ENCODE measurements at regions not wholly inside any gene's neighbourhood (a gene's known extent, or its start where the extent isn't known, plus 50 kb on each side); places are given as distances from the start of the nearest gene placed in this dataset.

DNA sequence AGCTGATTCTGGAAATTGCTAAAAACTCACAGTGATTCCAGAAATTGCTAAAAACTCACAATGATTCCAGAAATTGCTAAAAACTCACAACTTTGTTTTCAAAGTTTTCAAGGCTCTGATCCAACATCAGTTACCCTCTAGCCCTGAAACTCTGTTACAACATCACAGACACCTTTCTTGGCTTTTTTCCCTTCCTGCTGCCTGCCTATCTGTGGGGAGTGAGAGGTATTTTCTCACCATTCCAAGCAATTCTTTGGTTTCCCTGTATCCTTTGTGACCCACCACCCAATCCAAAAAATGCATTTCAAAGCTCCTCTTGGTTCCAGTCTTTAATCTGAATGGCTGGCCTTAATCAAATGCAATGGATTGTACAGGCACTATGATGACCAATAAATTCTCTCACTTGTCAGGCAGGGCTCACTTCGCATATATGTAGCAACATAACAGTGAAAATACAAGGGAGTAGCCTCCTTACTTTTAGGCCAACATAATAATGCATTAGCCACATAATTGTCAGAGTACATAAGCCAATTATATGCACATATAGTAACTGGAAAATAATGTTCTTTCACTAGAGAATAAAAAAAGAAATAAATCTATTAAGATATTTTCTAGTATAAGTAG lies 1139.0 kb downstream of the ROBO2 start:
- no peak for DNase-seq
- intact Hi-C loops (cut with DNase I, micrococcal nuclease): no loop called here
- H3K4me3 ChIP-seq: no peak overlapping the region
- H3K9me3 ChIP-seq: no peaks in the 10 kb centered on the region
- ATAC-seq: no peak
- no peaks in the 10 kb centered on the region for H3K4me1 ChIP-seq (ENCODE audit: low read depth)
- H3K36me3 ChIP-seq (ENCODE audit: low read depth): no peaks in the 10 kb centered on the region
- TF ChIP-seq, protein P1, sequence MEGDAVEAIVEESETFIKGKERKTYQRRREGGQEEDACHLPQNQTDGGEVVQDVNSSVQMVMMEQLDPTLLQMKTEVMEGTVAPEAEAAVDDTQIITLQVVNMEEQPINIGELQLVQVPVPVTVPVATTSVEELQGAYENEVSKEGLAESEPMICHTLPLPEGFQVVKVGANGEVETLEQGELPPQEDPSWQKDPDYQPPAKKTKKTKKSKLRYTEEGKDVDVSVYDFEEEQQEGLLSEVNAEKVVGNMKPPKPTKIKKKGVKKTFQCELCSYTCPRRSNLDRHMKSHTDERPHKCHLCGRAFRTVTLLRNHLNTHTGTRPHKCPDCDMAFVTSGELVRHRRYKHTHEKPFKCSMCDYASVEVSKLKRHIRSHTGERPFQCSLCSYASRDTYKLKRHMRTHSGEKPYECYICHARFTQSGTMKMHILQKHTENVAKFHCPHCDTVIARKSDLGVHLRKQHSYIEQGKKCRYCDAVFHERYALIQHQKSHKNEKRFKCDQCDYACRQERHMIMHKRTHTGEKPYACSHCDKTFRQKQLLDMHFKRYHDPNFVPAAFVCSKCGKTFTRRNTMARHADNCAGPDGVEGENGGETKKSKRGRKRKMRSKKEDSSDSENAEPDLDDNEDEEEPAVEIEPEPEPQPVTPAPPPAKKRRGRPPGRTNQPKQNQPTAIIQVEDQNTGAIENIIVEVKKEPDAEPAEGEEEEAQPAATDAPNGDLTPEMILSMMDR (IDR thresholded peaks at IDR 0.05): no peak

DNA sequence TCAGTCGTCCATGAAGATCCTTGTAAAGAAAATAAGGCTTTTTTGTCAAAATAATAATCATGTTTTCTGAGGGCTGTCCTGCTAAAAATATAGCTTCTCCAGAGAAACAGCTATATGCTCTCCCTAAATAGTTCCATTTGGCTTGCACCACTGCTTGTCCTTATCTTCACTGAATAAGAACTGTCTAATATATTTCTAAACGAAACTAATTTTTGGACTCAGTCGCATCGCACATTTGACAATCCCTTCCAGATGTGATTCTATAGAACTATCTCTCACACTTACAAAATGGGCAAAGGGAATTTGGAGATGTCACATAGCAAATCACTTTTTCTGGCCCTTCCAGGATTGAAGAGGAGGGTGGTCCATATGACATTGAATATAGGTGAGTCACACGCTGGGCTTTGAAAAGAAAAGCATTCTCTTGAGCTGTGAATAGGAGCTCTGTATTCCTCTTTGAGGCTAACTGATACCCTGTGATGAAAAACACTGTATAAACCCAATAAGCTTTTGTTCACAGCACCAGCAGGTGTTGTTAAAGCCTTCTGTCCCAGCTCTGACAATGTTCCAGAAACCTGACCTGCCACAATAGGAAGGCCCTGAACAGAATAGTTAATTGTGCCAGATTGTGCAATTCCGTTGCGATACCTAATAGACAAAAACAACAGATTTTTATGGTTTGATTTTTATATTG lies 1144.2 kb downstream of the ROBO2 start:
- TF ChIP-seq, protein P1 (IDR thresholded peaks at IDR 0.05): no peak
- Histone ChIP-seq H3K4me3 (no peak overlapping the region), H3K4me1 (ENCODE audit: low read depth) (no peaks in the 10 kb centered on the region), H3K36me3 (ENCODE audit: low read depth) (no peaks in the 10 kb centered on the region), H3K9me3 (no peaks in the 10 kb centered on the region)
- intact Hi-C loops (cut with DNase I, micrococcal nuclease): no loop called here
- DNase-seq (no peak), ATAC-seq (no peak)

DNA sequence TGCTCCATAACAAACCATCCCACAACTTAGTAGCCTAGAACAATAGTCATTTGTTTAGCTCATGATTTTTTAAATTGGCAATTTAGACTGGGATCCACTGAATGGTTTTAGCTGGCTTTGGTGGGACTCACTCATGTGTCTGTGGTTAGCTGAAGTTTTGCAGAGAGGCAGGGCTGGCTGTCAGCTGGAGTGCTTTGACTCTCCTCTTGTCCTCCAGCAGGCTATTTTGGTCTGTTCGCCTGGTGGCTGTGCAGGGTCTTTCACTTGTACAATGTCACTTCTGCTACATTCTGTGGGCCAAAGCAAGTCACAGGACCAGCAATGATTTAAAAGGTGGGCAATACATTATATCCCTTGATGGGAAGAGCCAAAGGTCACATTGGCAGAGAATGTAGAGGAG lies 1146.5 kb downstream of the ROBO2 start:
- TF ChIP-seq, protein P1 (IDR thresholded peaks at IDR 0.05): no peak
- intact Hi-C loops (cut with DNase I, micrococcal nuclease): no loop called here
- Histone ChIP-seq H3K4me1 (ENCODE audit: low read depth) (no peaks in the 10 kb centered on the region), H3K4me3 (no peak overlapping the region), H3K9me3 (peaks cover 5% of the 10 kb centered on the region), H3K36me3 (ENCODE audit: low read depth) (no peaks in the 10 kb centered on the region)
- ATAC-seq (no peak), DNase-seq (no peak)

DNA sequence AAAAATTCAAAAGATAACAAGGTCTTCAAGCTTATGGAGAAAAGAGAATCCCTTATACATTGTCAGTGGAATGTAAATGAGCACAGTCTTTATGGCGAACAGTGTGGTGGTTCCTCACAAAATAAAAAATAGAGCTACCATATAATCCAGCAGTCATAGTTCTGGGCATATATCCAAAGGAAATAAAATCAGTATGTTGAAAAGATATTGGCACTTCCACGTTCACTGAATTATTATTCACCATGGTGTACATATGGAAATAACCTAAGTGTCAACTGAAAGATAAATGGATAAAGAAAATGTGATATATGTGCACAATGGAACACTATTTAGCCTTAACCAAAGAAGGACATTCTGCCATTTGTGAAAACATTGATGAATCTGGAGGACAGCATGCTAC lies 1161.2 kb downstream of the ROBO2 start:
- Histone ChIP-seq H3K4me3 (no peak overlapping the region), H3K36me3 (ENCODE audit: low read depth) (no peaks in the 10 kb centered on the region), H3K4me1 (ENCODE audit: low read depth) (no peaks in the 10 kb centered on the region), H3K9me3 (no peaks in the 10 kb centered on the region)
- TF ChIP-seq, protein P1 (IDR thresholded peaks at IDR 0.05): no peak
- DNase-seq (no peak), ATAC-seq (no peak)
- intact Hi-C loops (cut with DNase I, micrococcal nuclease): no loop called here

DNA sequence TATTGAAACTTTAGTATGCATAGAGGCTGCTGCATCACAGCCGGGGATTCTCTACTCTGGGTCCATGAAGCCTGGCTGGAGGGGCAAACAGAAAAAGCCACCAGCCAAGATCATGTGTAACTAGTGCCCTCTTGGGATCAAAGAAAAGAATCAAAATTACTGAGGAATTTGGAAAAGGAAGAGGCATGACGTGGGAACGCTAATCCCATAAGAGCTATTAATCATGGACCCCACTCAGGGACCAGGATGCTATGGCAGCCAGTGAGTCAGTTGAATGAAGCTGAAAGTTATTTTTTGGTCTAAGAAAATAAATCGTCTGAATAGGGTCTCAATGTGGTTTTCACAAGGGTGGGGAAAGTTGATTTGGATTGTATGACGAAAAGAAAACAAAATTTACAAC lies 1165.1 kb downstream of the ROBO2 start:
- DNase-seq (no peak), ATAC-seq (no peak)
- no peak overlapping the region for H3K4me3 ChIP-seq
- intact Hi-C loops (cut with DNase I, micrococcal nuclease): no loop called here
- no peaks in the 10 kb centered on the region for H3K36me3 ChIP-seq (ENCODE audit: low read depth)
- TF ChIP-seq, protein P1 (IDR thresholded peaks at IDR 0.05): no peak
- no peaks in the 10 kb centered on the region for H3K4me1 ChIP-seq (ENCODE audit: low read depth)
- H3K9me3 ChIP-seq: no peaks in the 10 kb centered on the region

Measured in mucosa of descending colon (tissue), 3 donors.